Daoy (cell line): ENCODE measurements at regions not wholly inside any gene's neighbourhood (a gene's known extent, or its start where the extent isn't known, plus 50 kb on each side); places are given as distances from the start of the nearest gene placed in this dataset.
"Not testable (repeated sequence)": the region's sequence is repeated elsewhere in the genome, so short reads cannot be mapped to it uniquely, and the experiment has no call there.

ENCODE experiments used
- DNase-seq: peaks from one replicate; pipeline ENCODE4 v3.0.0-alpha.2; 2015; ENCODE audit warnings: low read depth

- DNase-seq, result peak; percentile 59
Observed at GRCh38 chr5:124871303-124871702, 124.9 kb upstream of the ZNF608 start.

GRCh38 chr5:124872086-124872485, 125.6 kb upstream of the ZNF608 start:
- DNase-seq, result no peak

- DNase-seq, result no peak
Observed at GRCh38 chr5:124872615-124873014, 126.2 kb upstream of the ZNF608 start.

- no peak for DNase-seq
Observed at GRCh38 chr5:124873188-124873587, 126.7 kb upstream of the ZNF608 start.

- DNase-seq, result no peak
Observed at GRCh38 chr5:124873713-124874112, 127.3 kb upstream of the ZNF608 start.

- no peak for DNase-seq
Observed at GRCh38 chr5:124876566-124876965, 130.1 kb upstream of the ZNF608 start.

- DNase-seq, result no peak
Observed at GRCh38 chr5:124876983-124877382, 130.5 kb upstream of the ZNF608 start.

GRCh38 chr5:124877501-124878146, 131.2 kb upstream of the ZNF608 start:
- no peak for DNase-seq

GRCh38 chr5:124878583-124879342, 132.3 kb upstream of the ZNF608 start:
- DNase-seq, result no peak

- DNase-seq, result no peak
Observed at GRCh38 chr5:124880903-124881697, 134.7 kb upstream of the ZNF608 start.

- DNase-seq, result no peak
Observed at GRCh38 chr5:124883681-124884080, 137.2 kb upstream of the ZNF608 start.

- DNase-seq, result no peak
Observed at GRCh38 chr5:124884114-124884513, 137.7 kb upstream of the ZNF608 start.

GRCh38 chr5:124885490-124885889, 139.1 kb upstream of the ZNF608 start:
- no peak for DNase-seq

GRCh38 chr5:124887223-124887622, 140.8 kb upstream of the ZNF608 start:
- no peak for DNase-seq

GRCh38 chr5:124888050-124888506, 141.6 kb upstream of the ZNF608 start:
- DNase-seq, result peak; percentile 23

GRCh38 chr5:124888622-124889485, 142.4 kb upstream of the ZNF608 start:
- no peak for DNase-seq

- no peak for DNase-seq
Observed at GRCh38 chr5:124889486-124889825, 143.0 kb upstream of the ZNF608 start.

GRCh38 chr5:124889850-124890249, 143.4 kb upstream of the ZNF608 start:
- no peak for DNase-seq

GRCh38 chr5:124890442-124890841, 144.0 kb upstream of the ZNF608 start:
- DNase-seq, result not testable (repeated sequence)

GRCh38 chr5:124891179-124891578, 144.7 kb upstream of the ZNF608 start:
- DNase-seq, result no peak

GRCh38 chr5:124892185-124892848, 145.9 kb upstream of the ZNF608 start:
- no peak for DNase-seq
